ENCODE measurements at regions not wholly inside any gene's neighbourhood (a gene's known extent, or its start where the extent isn't known, plus 50 kb on each side); places are given as distances from the start of the nearest gene placed in this dataset.

DNA sequence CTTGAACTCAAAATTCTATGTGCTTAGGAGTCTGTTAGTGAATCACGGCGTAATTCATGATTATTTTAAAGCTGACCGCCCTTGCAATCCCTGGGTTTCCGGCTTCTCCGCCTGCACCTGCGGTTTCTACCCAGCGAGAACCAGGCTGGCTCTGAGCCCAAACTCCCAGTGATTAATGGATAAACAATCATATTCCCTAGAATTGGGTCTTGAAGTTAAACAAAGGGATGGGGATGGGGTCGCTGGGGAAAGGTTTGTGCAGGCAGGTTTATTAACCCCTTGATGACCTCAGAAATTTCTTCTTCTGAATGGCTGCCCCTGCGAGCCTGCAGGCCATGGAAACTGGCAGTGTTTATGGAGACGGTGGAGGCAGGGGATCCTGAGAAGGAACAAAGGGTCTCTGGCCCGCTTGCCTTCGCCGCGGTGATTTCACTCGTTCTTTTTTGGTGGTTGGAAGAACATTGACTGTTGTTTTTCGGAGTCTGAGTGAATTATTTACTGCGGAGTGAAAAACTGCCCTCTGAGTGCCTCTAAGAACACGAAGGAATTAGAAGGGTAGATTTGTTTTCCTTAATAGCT is 1000.3 kb downstream of the BRD1 start:
- Mint-ChIP-seq H3K27ac (no peak overlapping the region), H3K4me1 (no peaks in the 10 kb centered on the region), H3K4me3 (no peak overlapping the region), H3K36me3 (ENCODE audit: low read depth) (no peaks in the 10 kb centered on the region; the same call in 2 of the 3 replicates), H3K27me3 (ENCODE audit: insufficient read depth, low read depth, poor library complexity) (peaks cover 4% of the 10 kb centered on the region), H3K9me3 (peaks cover 16% of the 10 kb centered on the region)
- no peaks in the 10 kb centered on the region for H3K27me3 ChIP-seq (ENCODE audit: insufficient read depth)
- no peak overlapping the region for H3K4me3 ChIP-seq
- DNase-seq (ENCODE audit: low spot score) (no peak), ATAC-seq (no peak)
- no peaks in the 10 kb centered on the region for H3K79me2 ChIP-seq (replicated peaks; ENCODE audit: insufficient read depth)
- TF ChIP-seq JUNB (IDR thresholded peaks at IDR 0.05; ENCODE audit: unreplicated experiment), result no peak
- no peak for TF ChIP-seq CREB1 (CRISPR knock-in tag; IDR thresholded peaks at IDR 0.05; ENCODE audit: low read depth)
- no peak for TF ChIP-seq EZH2 (IDR thresholded peaks at IDR 0.05; ENCODE audit: low read depth, unreplicated experiment)
- TF ChIP-seq NANOG (IDR thresholded peaks at IDR 0.05; ENCODE audit: borderline replicate concordance), result no peak
- TF ChIP-seq ZNF114 (CRISPR knock-in tag; IDR thresholded peaks at IDR 0.05), result no peak
- no peak for TF ChIP-seq EZH2phosphoT487 (IDR thresholded peaks at IDR 0.05; ENCODE audit: unreplicated experiment)
- H4K20me1 ChIP-seq (replicated peaks; ENCODE audit: insufficient read depth), result no peaks in the 10 kb centered on the region
- H3K4me2 ChIP-seq, result no peak overlapping the region
- no peaks in the 10 kb centered on the region for H3F3A ChIP-seq (replicated peaks; ENCODE audit: low read depth)
- H3K4me1 ChIP-seq (ENCODE audit: insufficient read depth), result no peaks in the 10 kb centered on the region
- H3K36me3 ChIP-seq (ENCODE audit: insufficient read depth), result no peaks in the 10 kb centered on the region
- H3K27ac ChIP-seq (ENCODE audit: low read depth), result no peak overlapping the region
- H3K9me2 ChIP-seq (ENCODE audit: insufficient read depth), result no peaks in the 10 kb centered on the region
- H2AFZ ChIP-seq, result no peak overlapping the region

DNA sequence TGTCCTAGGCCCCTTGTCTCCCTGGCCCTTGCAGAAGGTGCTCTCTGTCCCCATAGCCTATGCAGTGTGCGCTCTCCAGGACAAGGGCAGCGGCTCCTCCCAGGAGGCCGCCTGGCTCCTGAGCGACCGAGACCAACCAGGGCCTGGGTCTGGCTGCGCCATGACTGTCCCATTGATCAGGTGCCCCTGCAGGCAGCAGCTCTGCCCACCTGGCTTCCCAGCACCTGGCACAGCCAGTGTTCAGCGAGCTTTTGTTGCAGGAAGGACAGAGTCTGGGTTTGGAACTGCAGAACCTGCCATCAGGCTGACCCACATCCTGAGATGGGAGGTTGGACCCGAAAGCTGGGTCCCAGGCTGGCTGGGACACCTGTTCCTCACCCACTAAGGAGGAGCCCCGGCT is 1001.1 kb downstream of the BRD1 start:
- no peak overlapping the region for H3K27ac Mint-ChIP-seq
- Histone ChIP-seq H3K27me3 (ENCODE audit: insufficient read depth) (no peaks in the 10 kb centered on the region), H3K27ac (ENCODE audit: low read depth) (no peak overlapping the region), H3K36me3 (ENCODE audit: insufficient read depth) (no peaks in the 10 kb centered on the region), H2AFZ (no peak overlapping the region), H4K20me1 (replicated peaks; ENCODE audit: insufficient read depth) (no peaks in the 10 kb centered on the region), H3K4me3 (no peak overlapping the region), H3K9me2 (ENCODE audit: insufficient read depth) (no peaks in the 10 kb centered on the region), H3K4me1 (ENCODE audit: insufficient read depth) (no peaks in the 10 kb centered on the region), H3K4me2 (no peak overlapping the region), H3K79me2 (replicated peaks; ENCODE audit: insufficient read depth) (no peaks in the 10 kb centered on the region), H3F3A (replicated peaks; ENCODE audit: low read depth) (no peaks in the 10 kb centered on the region)
- H3K36me3 Mint-ChIP-seq (ENCODE audit: low read depth), result no peaks in the 10 kb centered on the region; the same call in 2 of the 3 replicates
- H3K27me3 Mint-ChIP-seq (ENCODE audit: insufficient read depth, low read depth, poor library complexity), result peaks cover 4% of the 10 kb centered on the region
- H3K4me1 Mint-ChIP-seq, result no peaks in the 10 kb centered on the region
- H3K4me3 Mint-ChIP-seq, result no peak overlapping the region
- peaks cover 12% of the 10 kb centered on the region for H3K9me3 Mint-ChIP-seq
- ATAC-seq, result no peak
- no peak for DNase-seq (ENCODE audit: low spot score)
- no peak for TF ChIP-seq ZNF114 (CRISPR knock-in tag; IDR thresholded peaks at IDR 0.05)
- TF ChIP-seq CREB1 (CRISPR knock-in tag; IDR thresholded peaks at IDR 0.05; ENCODE audit: low read depth), result no peak
- TF ChIP-seq, protein P1, sequence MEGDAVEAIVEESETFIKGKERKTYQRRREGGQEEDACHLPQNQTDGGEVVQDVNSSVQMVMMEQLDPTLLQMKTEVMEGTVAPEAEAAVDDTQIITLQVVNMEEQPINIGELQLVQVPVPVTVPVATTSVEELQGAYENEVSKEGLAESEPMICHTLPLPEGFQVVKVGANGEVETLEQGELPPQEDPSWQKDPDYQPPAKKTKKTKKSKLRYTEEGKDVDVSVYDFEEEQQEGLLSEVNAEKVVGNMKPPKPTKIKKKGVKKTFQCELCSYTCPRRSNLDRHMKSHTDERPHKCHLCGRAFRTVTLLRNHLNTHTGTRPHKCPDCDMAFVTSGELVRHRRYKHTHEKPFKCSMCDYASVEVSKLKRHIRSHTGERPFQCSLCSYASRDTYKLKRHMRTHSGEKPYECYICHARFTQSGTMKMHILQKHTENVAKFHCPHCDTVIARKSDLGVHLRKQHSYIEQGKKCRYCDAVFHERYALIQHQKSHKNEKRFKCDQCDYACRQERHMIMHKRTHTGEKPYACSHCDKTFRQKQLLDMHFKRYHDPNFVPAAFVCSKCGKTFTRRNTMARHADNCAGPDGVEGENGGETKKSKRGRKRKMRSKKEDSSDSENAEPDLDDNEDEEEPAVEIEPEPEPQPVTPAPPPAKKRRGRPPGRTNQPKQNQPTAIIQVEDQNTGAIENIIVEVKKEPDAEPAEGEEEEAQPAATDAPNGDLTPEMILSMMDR (conservative IDR thresholded peaks at IDR 0.05; ENCODE audit: low read depth in 2 of 2), result no peak
- TF ChIP-seq STAT1 (IDR thresholded peaks at IDR 0.05; ENCODE audit: unreplicated experiment), result no peak
- TF ChIP-seq, protein P2, sequence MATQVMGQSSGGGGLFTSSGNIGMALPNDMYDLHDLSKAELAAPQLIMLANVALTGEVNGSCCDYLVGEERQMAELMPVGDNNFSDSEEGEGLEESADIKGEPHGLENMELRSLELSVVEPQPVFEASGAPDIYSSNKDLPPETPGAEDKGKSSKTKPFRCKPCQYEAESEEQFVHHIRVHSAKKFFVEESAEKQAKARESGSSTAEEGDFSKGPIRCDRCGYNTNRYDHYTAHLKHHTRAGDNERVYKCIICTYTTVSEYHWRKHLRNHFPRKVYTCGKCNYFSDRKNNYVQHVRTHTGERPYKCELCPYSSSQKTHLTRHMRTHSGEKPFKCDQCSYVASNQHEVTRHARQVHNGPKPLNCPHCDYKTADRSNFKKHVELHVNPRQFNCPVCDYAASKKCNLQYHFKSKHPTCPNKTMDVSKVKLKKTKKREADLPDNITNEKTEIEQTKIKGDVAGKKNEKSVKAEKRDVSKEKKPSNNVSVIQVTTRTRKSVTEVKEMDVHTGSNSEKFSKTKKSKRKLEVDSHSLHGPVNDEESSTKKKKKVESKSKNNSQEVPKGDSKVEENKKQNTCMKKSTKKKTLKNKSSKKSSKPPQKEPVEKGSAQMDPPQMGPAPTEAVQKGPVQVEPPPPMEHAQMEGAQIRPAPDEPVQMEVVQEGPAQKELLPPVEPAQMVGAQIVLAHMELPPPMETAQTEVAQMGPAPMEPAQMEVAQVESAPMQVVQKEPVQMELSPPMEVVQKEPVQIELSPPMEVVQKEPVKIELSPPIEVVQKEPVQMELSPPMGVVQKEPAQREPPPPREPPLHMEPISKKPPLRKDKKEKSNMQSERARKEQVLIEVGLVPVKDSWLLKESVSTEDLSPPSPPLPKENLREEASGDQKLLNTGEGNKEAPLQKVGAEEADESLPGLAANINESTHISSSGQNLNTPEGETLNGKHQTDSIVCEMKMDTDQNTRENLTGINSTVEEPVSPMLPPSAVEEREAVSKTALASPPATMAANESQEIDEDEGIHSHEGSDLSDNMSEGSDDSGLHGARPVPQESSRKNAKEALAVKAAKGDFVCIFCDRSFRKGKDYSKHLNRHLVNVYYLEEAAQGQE (IDR thresholded peaks at IDR 0.05; ENCODE audit: unreplicated experiment), result no peak
- TF ChIP-seq JUNB (IDR thresholded peaks at IDR 0.05; ENCODE audit: unreplicated experiment), result no peak
- TF ChIP-seq ZNF331 (CRISPR knock-in tag; IDR thresholded peaks at IDR 0.05; ENCODE audit: low read depth), result no peak
- no peak for TF ChIP-seq EZH2 (IDR thresholded peaks at IDR 0.05; ENCODE audit: low read depth, unreplicated experiment)
- TF ChIP-seq, protein P3, sequence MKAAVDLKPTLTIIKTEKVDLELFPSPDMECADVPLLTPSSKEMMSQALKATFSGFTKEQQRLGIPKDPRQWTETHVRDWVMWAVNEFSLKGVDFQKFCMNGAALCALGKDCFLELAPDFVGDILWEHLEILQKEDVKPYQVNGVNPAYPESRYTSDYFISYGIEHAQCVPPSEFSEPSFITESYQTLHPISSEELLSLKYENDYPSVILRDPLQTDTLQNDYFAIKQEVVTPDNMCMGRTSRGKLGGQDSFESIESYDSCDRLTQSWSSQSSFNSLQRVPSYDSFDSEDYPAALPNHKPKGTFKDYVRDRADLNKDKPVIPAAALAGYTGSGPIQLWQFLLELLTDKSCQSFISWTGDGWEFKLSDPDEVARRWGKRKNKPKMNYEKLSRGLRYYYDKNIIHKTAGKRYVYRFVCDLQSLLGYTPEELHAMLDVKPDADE (IDR thresholded peaks at IDR 0.05), result no peak
- TF ChIP-seq NANOG (IDR thresholded peaks at IDR 0.05; ENCODE audit: borderline replicate concordance), result no peak

All from GM23338 (cell line).